GM12878 (cell line): ENCODE measurements at regions not wholly inside any gene's neighbourhood (a gene's known extent, or its start where the extent isn't known, plus 50 kb on each side); places are given as distances from the start of the nearest gene placed in this dataset.

Source experiments
- ATAC-seq: fragments of 200-7000 bp; cut with Tn5 transposase; 3 replicates; pipeline ENCODE4 v1.9.1; 2020; ENCODE audit warnings: mild to moderate bottlenecking, moderate library complexity
- BruUV-seq: library from RNA; stranded (reverse); fragments of 400-500 nt; replicated peaks from 2 replicates; lab custom pipeline; 2021; lab: Mats Ljungman, UMichigan
- CTCF ChIA-PET: fragments of 300-600 bp; sonication (Branson Sonifier 250); formaldehyde crosslinking; extraction: SDS; loops from one replicate; lab custom pipeline; 2021; ENCODE audit warnings: inconsistent platforms; lab: Yijun Ruan, JAX
- POLR2A ChIA-PET: fragments of 350-600 bp; formaldehyde crosslinking; extraction: SDS; loops from one replicate; lab custom pipeline; 2021; ENCODE audit warnings: inconsistent platforms; lab: Charles Lee
- RAD21 ChIA-PET: fragments of 300-600 bp; sonication (Branson Sonifier 250); formaldehyde crosslinking; loops from one replicate; lab custom pipeline; 2023; ENCODE audit warnings: antibody characterized with exemption; ENCODE audit not compliant: unreplicated experiment; lab: Charles Lee
- SMC1A ChIA-PET: fragments of 300-600 bp; sonication (Branson Sonifier 250); formaldehyde crosslinking; loops from one replicate; lab custom pipeline; 2023; ENCODE audit not compliant: unreplicated experiment, uncharacterized antibody; lab: Charles Lee
- DNase-seq: peaks from one replicate; pipeline ENCODE4 v3.0.0-alpha.2; 2011; ENCODE audit warnings: low read depth, low spot score
- FAIRE-seq: peaks from 3 replicates; lab custom pipeline; 2011; peaks lifted over from hg19 to GRCh38; lab: Jason Lieb, UNC
- H2AFZ ChIP-seq: 2 replicates; pipeline ENCODE4 v1.6.0; 2011; ENCODE audit warnings: low read depth, low read length, control low read depth; ENCODE audit not compliant: control insufficient read depth
- H3K27ac ChIP-seq: 2 replicates; pipeline ENCODE4 v1.5.1; 2011; ENCODE audit warnings: control low read depth; ENCODE audit not compliant: control insufficient read depth, insufficient read depth
- H3K27me3 ChIP-seq, 2 experiments: replicated peaks in 1 of 2; 2 replicates each; pipeline versions ENCODE4 v1.6.0 to v1.6.1; 2011; ENCODE audit warnings: low read length in 1 of 2; ENCODE audit not compliant: control insufficient read depth in 2 of 2, insufficient read depth in 2 of 2
- H3K36me3 ChIP-seq, 2 experiments: 2 replicates each; pipeline ENCODE4 v1.5.1; 2011; ENCODE audit warnings: low read length in 1 of 2; ENCODE audit not compliant: control insufficient read depth in 2 of 2, insufficient read depth in 2 of 2
- H3K4me1 ChIP-seq: 2 replicates; pipeline ENCODE4 v1.6.1; 2011; ENCODE audit warnings: mild to moderate bottlenecking, low read length, moderate library complexity, mixed read lengths; ENCODE audit not compliant: control insufficient read depth, insufficient read depth
- H3K4me2 ChIP-seq: 2 replicates; pipeline ENCODE4 v1.6.0; 2011; ENCODE audit warnings: control low read depth; ENCODE audit not compliant: control insufficient read depth, insufficient read depth
- H3K4me3 ChIP-seq: fragments of 200-600 bp; sonication (generic); 2 replicates; pipeline ENCODE4 v1.5.1; 2016
- H3K79me2 ChIP-seq: 2 replicates; pipeline ENCODE4 v1.6.0; 2011; ENCODE audit warnings: low read length; ENCODE audit not compliant: control insufficient read depth, insufficient read depth
- H3K9ac ChIP-seq: 2 replicates; pipeline ENCODE4 v1.8.0; 2011; ENCODE audit warnings: low read length, control low read depth, mixed read lengths; ENCODE audit not compliant: control insufficient read depth, insufficient read depth
- H3K9me3 ChIP-seq: replicated peaks from 3 replicates; pipeline ENCODE4 v1.5.1; 2011; ENCODE audit warnings: mild to moderate bottlenecking, low read length; ENCODE audit not compliant: control insufficient read depth, insufficient read depth
- H4K20me1 ChIP-seq: 2 replicates; pipeline ENCODE4 v1.6.0; 2011; ENCODE audit not compliant: control insufficient read depth, insufficient read depth
- BCL11A ChIP-seq: IDR thresholded peaks from 2 replicates; pipeline ENCODE4 v1.6.1; 2011; ENCODE audit warnings: low read depth, low read length
- BMI1 ChIP-seq: fragments of 450-650 bp; IDR thresholded peaks from 2 replicates; pipeline ENCODE4 v1.6.1; 2016; ENCODE audit warnings: mild to moderate bottlenecking, moderate library complexity, borderline replicate concordance
- CEBPB ChIP-seq, 2 experiments: fragments of 150-350 bp in 1 of 2; IDR thresholded peaks; 2 replicates each; pipeline ENCODE4 v1.6.1; 2012 to 2014; ENCODE audit warnings: low read depth in 2 of 2, low read length in 2 of 2, borderline replicate concordance in 1 of 2, inconsistent platforms in 1 of 2
- CHD1 ChIP-seq: IDR thresholded peaks from 2 replicates; pipeline ENCODE4 v1.6.1; 2012; ENCODE audit warnings: low read depth, low read length, improper control_type of control experiment
- CTCF ChIP-seq, 3 experiments: IDR thresholded peaks in 2 of 3; conservative IDR thresholded peaks in 1 of 3; 2 replicates each; pipeline ENCODE4 v1.5.1; 2011; ENCODE audit warnings: low read depth in 3 of 3, low read length in 3 of 3, mild to moderate bottlenecking in 3 of 3, control low read depth in 2 of 3, moderate library complexity in 2 of 3, inconsistent platforms in 1 of 3, mixed read lengths in 1 of 3; ENCODE audit not compliant: control insufficient read depth in 2 of 3, insufficient read depth in 1 of 3; ENCODE audit errors: extremely low read depth in 1 of 3
- E2F8 ChIP-seq: fragments of 450-650 bp; IDR thresholded peaks from 2 replicates; pipeline ENCODE4 v1.6.1; 2018; ENCODE audit warnings: mild to moderate bottlenecking, low read depth, moderate library complexity; ENCODE audit not compliant: partially characterized antibody
- NFYB ChIP-seq: IDR thresholded peaks from 2 replicates; pipeline ENCODE4 v1.6.1; 2011; ENCODE audit warnings: low read depth, mild to moderate bottlenecking, low read length, improper control_type of control experiment, moderate library complexity; ENCODE audit not compliant: insufficient read depth
- RB1 ChIP-seq: fragments of 450-650 bp; formaldehyde crosslinking; IDR thresholded peaks from 2 replicates; pipeline ENCODE4 v1.6.1; 2017; ENCODE audit warnings: mild to moderate bottlenecking, borderline replicate concordance
- SREBF2 ChIP-seq: IDR thresholded peaks from 2 replicates; pipeline ENCODE4 v1.6.1; 2012; ENCODE audit warnings: mild to moderate bottlenecking, low read length
- YBX1 ChIP-seq: fragments of 450-650 bp; IDR thresholded peaks from 2 replicates; pipeline ENCODE4 v1.6.1; 2016; ENCODE audit warnings: antibody characterized with exemption
- ZNF24 ChIP-seq: fragments of 450-650 bp; IDR thresholded peaks from 2 replicates; pipeline ENCODE4 v1.6.1; 2017; ENCODE audit warnings: antibody characterized with exemption, mild to moderate bottlenecking
- WGBS: methylation state at CpG from one replicate; pipeline ENCODE4 v1.1.6; 2016; ENCODE audit warnings: low lambda C conversion rate; ENCODE audit not compliant: insufficient replicate concordance, insufficient coverage; ENCODE audit errors: missing lambda C conversion rate; 5-methylcytosine and 5-hydroxymethylcytosine counted together
- in situ Hi-C: fragments of 300-500 bp; cut with MboI; formaldehyde crosslinking; loops from 9 replicates; pipeline ENCODE4 v1.14.3; 2018; ENCODE audit warnings: mixed read lengths
- intact Hi-C: fragments of 100-400 bp; cut with micrococcal nuclease; formaldehyde crosslinking; loops from one replicate; pipeline ENCODE4 v1.14.2; 2022; ENCODE audit not compliant: unreplicated experiment

- Histone ChIP-seq H3K4me3 (no peak overlapping the region), H3K4me2 (no peak overlapping the region), H3K36me3 (no peaks in the 10 kb centered on the region), H3K9ac (no peak overlapping the region), H3K27ac (no peak overlapping the region), H3K27me3 (no peaks in the 10 kb centered on the region), H3K4me1 (no peaks in the 10 kb centered on the region), H3K9me3 (no peaks in the 10 kb centered on the region), H4K20me1 (no peaks in the 10 kb centered on the region), H2AFZ (no peak overlapping the region), H3K79me2 (no peaks in the 10 kb centered on the region)
- DNase-seq: no peak
- ChIA-PET POLR2A (no interaction called here), RAD21 (no interaction called here), SMC1A (interaction anchor here (1.0 to 1.5 kb wide), 2 partner anchors 8 kb away, joined by 3 to 4 read pairs; no protein-coding TSS in a partner anchor), CTCF (no interaction called here)
- WGBS: 66% methylated on average over 9 of the region's 9 CpGs
- ATAC-seq: no peak
- intact Hi-C loops (no loop called here), in situ Hi-C loops (no loop called here)
- TF ChIP-seq NFYB (no peak), ZNF24 (no peak), YBX1 (no peak), E2F8 (no peak), BCL11A (no peak), CHD1 (no peak), BMI1 (no peak), SREBF2 (no peak), RB1 (no peak), CTCF (IDR thresholded peaks at IDR 0.05 in 2 of 3, conservative IDR thresholded peaks at IDR 0.05 in 1 of 3; ENCODE audit: control insufficient read depth in 2 of 3, extremely low read depth in 1 of 3, insufficient read depth in 1 of 3, low read depth in 3 of 3, low read length in 3 of 3) (no peak), CEBPB (IDR thresholded peaks at IDR 0.05; ENCODE audit: borderline replicate concordance in 1 of 2, low read depth in 2 of 2, low read length in 2 of 2) (no peak)
- no peak for FAIRE-seq
- BruUV-seq: no TSS peak
Observed at GRCh38 chr11:15318814-15319213, 204.1 kb downstream of the INSC start.
